ENCODE measurements at regions not wholly inside any gene's neighbourhood (a gene's known extent, or its start where the extent isn't known, plus 50 kb on each side); places are given as distances from the start of the nearest gene placed in this dataset.

GRCh38 chr19:29263305-29264135, 50.6 kb upstream of the UQCRFS1 start:
- Histone ChIP-seq H3K36me3 (no peaks in the 10 kb centered on the region), H3K4me1 (no peaks in the 10 kb centered on the region), H3K9me3 (no peaks in the 10 kb centered on the region), H3K27me3 (peaks cover 12% of the 10 kb centered on the region), H3K27ac (no peak overlapping the region), H3K4me3 (no peak overlapping the region)
- DNase-seq = no peak
- intact Hi-C loops (cut with DNase I) = no loop called here
- ATAC-seq = peak; percentile 57
- peak; percentile 75 for TF ChIP-seq CTCF (IDR thresholded peaks at IDR 0.05)

DNA sequence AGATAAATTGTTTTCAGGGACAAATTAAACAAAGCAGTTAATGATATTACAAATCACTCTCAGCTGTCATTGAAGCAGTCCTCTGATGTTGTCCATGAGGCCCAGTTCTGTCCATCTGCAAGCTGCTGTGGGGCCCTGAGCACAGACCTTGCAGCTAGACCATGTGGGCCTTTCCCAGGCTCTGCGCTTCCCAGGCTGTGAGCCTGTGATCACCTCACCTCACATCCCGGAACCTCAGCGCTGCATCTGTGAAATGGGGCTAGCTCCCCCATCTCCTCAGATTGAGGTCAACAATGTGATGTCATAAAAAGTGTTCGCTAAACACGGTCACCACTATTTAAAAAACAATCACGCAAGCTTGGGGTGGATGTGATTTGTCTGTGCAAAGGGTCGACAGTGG, 51.9 kb upstream of the UQCRFS1 start:
- Histone ChIP-seq H3K4me3 (no peak overlapping the region), H3K27ac (no peak overlapping the region), H3K36me3 (no peaks in the 10 kb centered on the region), H3K27me3 (peaks cover 12% of the 10 kb centered on the region), H3K9me3 (no peaks in the 10 kb centered on the region), H3K4me1 (no peaks in the 10 kb centered on the region)
- DNase-seq (peak; percentile 43), ATAC-seq (no peak)
- intact Hi-C loops (cut with DNase I) = no loop called here
- TF ChIP-seq CTCF (IDR thresholded peaks at IDR 0.05) = no peak

DNA sequence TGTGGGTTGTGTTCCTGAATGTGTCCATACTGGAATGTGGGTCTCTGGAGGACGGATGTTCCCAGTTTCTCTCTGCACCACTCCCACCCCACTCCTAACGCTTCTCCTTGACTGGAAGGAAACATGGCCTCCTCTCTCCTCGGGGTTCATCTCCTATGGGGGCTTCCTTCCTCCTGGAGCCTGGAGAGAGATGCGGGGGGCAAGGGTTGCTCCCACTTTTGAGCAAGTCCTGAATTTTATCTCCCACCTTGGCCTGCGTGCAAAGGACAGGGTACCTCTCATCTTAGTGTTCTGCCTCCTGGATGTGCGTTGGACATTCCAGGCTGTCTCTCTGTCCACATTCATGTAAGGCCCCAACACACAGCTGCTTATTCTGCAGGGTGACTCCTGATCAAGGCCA, 52.5 kb upstream of the UQCRFS1 start:
- no peak overlapping the region for H3K4me3 ChIP-seq
- no peak overlapping the region for H3K27ac ChIP-seq
- peak; percentile 22 for DNase-seq
- no peaks in the 10 kb centered on the region for H3K9me3 ChIP-seq
- no peaks in the 10 kb centered on the region for H3K36me3 ChIP-seq
- no peak for ATAC-seq
- TF ChIP-seq CTCF (IDR thresholded peaks at IDR 0.05) = no peak
- intact Hi-C loops (cut with DNase I) = no loop called here
- H3K27me3 ChIP-seq = peaks cover 12% of the 10 kb centered on the region
- H3K4me1 ChIP-seq = no peaks in the 10 kb centered on the region

GRCh38 chr19:29266001-29266400, 53.0 kb upstream of the UQCRFS1 start:
- intact Hi-C loops (cut with DNase I) = no loop called here
- DNase-seq = peak; percentile 13
- H3K4me1 ChIP-seq = no peaks in the 10 kb centered on the region
- no peaks in the 10 kb centered on the region for H3K36me3 ChIP-seq
- no peak for TF ChIP-seq CTCF (IDR thresholded peaks at IDR 0.05)
- H3K27ac ChIP-seq = no peak overlapping the region
- peaks cover 12% of the 10 kb centered on the region for H3K27me3 ChIP-seq
- H3K9me3 ChIP-seq = no peaks in the 10 kb centered on the region
- no peak overlapping the region for H3K4me3 ChIP-seq
- ATAC-seq = no peak

DNA sequence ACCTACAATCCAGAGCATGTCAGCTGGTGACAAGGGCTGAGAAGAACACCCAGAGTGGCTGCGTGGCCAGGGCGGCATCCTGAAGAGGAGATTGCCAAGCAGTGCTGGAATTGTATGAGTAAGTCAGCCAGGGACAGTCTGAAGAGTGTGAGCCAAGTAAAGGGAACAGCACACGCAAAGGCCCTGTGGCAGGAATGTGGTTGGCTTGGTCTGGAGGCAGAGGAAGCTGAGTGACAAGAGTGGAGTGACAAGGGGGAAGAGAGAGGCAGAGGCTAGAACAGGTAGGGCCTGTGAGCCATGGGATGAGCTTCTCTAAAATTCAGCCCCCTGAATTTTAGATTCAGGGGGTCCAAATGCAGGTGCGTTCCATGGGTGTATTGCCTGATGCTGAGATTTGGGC, 53.7 kb upstream of the UQCRFS1 start:
- ATAC-seq = no peak
- DNase-seq = peak; percentile 20
- no peak overlapping the region for H3K4me3 ChIP-seq
- H3K36me3 ChIP-seq = no peaks in the 10 kb centered on the region
- no peaks in the 10 kb centered on the region for H3K9me3 ChIP-seq
- H3K27ac ChIP-seq = no peak overlapping the region
- H3K27me3 ChIP-seq = peaks cover 12% of the 10 kb centered on the region
- intact Hi-C loops (cut with DNase I) = no loop called here
- H3K4me1 ChIP-seq = no peaks in the 10 kb centered on the region
- no peak for TF ChIP-seq CTCF (IDR thresholded peaks at IDR 0.05)
